ENCODE measurements at regions not wholly inside any gene's neighbourhood (a gene's known extent, or its start where the extent isn't known, plus 50 kb on each side); places are given as distances from the start of the nearest gene placed in this dataset.
"Not testable (repeated sequence)": the region's sequence is repeated elsewhere in the genome, so short reads cannot be mapped to it uniquely, and the experiment has no call there.

GRCh38 chr18:8887877-8888276, 182.5 kb downstream of the MTCL1 start:
- not testable (repeated sequence) for TF ChIP-seq CTCF, POLR2A, POLR2AphosphoS5, EP300 (IDR thresholded peaks at IDR 0.05)
